ENCODE measurements at regions not wholly inside any gene's neighbourhood (a gene's known extent, or its start where the extent isn't known, plus 50 kb on each side); places are given as distances from the start of the nearest gene placed in this dataset.
"Not testable (repeated sequence)": the region's sequence is repeated elsewhere in the genome, so short reads cannot be mapped to it uniquely, and the experiment has no call there.

DNA sequence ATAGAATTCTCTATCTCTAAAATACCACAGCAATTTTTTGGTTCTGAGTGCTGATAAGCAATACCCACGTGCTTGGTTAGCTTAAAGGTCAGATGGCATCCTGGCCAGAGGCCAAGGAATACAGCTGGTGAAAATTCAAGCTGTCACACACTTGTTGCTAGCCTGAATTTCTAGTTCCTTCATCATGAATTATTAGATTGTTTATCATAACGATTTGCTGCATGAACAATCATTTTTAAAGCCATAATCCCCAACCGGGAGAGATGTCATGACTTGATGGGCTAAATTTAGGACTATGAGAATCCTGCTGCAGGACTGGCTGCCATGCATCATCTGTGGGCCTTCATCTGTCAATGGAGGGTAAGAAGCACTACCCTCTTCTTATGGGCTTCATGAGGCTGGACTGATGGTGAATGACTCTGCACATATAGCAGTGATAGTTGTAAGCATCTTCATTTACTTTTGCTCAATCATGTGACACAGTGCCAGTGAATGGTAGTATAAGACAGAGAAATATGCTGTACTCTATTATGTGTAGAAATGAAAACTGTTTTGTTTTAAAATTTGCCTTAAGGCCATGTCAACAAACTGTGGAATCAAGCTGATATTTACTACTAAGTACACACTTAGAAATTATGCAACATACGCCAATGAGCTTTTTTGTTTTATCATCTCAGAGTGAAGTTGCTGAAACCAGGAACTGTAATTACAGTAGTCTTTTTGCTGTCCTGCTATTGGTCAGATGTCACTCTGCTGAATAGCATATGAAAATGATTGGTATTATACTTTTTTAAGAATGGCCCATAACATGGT, 80.5 kb upstream of the RALGPS2 start:
- peak; percentile 91 for DNase-seq

DNA sequence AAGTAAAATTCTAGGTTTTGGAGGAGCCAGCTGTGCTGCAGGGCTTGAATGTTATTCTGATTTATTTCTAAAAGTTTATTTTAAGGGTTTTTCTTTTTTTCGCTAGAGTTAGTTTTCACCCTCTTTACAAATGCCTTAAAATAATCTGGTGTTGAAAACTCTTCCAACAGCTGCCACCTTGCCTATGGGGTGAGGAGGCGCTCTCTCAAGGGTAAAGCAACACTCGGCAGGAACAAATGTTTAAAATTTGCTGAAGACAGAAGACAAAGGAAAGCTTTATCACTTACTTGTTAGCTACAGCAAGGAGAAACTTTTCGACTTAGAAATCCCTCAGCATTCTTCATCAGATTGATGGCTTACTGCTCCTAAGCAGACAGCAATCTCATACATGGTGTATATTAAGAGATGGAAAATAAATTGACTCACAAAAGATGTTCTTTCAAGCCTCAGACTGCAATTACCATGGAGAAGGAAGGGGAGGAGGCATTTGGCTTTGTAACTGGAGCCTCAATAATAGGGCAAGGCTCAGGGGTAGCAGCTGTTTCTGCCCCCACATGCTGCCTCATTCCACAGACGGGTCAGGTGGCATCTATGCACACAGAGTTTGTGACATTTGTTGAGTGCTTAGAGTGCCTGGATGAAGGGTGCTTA, 79.8 kb upstream of the RALGPS2 start:
- DNase-seq, result peak; percentile 87

DNA sequence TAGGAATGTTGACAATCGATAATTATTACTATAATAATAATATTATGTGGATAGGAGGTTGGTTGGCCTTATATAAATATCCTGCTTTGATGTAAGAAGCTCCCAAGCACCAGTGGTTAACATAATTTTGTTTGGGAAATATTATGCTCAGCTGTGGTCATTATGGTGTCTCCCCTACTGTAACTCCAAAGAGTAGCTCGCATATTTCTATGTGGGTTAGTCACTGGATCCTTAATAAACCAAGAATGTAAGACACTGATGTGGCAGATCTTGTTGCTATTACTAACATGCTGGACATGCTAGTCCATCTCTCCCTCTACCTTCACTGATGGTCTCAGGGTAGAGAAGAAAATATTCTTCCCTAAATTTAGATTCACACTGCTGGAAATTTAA, 79.2 kb upstream of the RALGPS2 start:
- DNase-seq, result no peak

DNA sequence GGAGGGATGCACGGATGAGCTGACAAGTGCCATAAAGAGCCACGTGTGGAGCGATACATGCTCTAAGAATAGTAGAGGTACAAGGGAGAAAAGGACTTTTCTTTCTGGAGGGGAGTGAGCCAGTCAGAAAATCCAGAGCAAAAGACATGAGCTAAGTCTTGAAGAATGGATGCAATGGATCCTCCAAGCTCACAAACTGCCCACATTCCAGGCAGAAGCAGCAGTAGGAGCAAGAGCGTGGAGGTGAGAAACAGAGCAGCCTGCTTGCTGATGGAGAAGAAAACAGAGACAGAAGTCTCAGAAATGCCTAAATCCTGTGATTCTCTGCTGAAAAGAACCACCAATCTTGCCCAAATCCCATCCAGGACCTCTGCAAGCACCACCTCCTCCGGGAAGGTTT, 78.2 kb upstream of the RALGPS2 start:
- DNase-seq, result no peak

DNA sequence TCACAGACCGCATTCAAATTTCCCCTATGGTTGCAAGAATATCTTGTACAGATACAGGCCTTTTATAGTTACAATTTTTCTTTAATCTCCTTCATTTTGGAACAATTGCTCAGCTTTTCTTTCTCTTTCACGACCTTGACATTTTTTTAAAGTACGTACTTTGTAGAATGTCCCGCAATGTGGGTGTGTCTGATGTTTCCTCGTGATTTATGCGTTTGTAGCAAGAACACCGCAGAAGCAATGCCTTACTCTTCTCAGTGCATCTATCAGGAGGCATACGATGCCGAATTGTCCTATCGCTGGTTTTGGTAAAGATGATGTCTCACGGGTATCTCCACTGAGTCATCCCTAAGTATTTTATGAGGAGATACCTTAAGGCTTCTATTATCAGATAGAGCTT, 76.9 kb upstream of the RALGPS2 start:
- DNase-seq, result no peak

DNA sequence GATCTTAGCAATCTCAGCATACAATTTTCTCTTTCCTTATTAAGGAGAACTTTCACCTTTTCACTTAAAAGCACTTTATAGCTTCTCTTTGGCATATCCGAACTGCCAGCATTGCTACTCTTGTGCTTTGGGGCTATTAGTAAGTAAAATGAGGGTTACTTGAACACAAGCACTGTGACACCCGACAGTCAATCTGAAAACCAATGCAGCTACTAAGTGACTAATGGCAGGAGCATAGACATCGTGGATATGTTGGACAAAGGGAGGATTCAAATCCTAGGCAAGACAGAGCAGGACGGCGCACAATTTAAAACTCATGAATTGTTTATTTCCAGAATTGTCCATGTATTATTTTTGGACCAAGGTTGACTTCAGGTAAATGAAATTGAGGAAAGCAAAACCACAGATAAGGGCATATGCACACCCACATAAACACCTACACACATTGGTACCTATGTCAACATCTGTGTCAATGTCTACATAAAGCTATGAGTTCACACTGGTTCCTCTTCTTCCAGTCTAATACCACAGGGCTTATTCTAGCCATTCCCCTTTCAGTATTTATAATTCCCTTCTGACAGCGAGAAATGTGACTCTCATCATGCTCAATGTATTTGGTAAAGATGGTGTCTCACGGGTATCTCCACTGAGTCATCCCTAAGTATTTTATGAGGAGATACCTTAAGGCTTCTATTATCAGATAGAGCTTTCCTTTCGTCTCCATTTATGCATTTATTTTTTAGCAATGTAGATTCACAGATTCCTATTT, 75.3 kb upstream of the RALGPS2 start:
- DNase-seq, result no peak

DNA sequence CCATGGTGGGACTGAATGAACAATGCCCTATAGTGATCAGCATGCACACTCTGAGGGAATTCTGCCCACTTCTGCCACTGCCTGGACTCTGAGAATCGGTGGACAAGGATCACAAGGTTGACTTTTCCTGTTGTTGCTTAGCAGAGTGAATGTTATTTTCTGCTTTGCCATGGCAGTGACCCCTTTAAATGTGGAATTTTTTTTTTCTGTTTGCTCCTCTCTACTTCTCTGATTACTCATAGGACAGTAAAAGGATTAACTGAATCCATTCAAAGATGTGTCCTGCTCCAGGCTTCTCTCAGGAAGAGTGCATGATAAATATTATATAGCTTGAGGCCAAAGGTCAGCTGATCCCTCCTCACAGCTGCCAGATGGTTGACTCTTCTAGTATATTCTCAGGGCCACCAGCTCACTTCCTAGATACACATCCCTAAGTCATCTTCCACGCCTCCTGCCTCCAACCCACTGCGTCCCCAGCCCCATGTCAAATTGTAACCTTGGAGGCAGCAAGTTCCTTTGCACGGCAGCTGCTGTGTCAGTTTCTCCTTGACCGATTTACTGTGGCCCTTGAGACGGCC, 74.0 kb upstream of the RALGPS2 start:
- peak; percentile 97 for DNase-seq

DNA sequence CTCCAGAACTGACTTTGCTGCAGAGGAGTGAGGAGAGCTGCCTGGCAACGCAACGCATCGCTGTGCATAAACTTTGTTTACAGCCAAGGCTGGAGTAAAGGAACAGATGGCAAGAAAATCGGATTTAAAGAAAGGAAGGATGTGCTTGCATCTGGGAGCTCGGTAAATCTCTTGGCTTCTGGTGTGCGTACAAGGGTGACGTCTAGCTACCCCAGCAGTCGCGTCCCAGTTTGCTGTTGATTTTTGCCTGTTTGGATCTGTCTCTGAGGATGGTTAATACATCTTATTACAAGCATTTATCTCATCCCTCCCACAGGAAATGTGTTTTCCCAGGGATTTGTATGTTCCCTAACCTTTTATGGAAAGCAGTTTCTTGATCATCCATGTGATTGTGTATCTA, 73.3 kb upstream of the RALGPS2 start:
- peak; percentile 99 for DNase-seq

DNA sequence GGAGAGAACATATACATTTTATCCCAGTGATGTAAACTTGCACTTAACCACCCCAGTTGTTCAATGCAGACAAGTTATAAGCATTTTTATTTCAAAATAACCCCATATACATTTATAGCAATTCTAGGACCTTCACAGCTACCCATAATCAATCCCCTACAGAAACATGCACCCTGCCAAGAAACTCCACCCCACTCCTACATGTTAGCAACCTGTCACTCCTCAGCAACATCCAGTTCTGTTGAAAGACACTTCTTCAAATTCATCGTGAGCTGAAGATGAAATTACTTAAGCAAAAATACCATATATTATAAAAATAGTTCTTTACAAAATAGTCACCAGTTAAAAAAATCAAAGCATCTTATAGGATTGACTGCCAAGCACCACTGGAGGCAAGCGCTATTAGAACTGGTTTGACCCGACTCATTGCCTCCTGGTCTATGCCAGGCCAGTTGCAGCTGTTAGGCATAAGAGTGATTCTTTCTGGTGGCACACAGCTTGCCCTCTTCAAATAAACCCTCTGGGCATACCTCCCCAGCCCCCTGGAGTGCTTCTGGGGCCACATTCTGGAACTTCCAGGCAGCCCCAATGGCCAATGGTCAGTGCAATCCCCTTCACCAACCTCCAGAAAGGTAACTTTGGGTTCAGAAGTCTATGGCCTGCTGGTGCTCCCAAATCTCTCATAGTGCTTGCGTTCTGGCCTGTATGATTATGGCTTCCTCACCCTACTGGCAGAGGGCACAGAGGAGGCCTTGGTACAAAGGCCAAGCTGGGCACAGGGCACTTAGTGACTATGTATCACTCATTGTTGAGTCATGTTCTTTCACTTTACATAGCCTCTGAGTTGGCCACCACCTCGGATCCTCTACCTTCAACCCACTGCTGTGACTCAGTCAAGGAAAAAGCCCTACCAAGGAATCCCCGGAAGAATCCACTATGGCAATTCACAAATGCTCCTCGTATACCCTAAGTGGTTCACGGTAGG, 72.2 kb upstream of the RALGPS2 start:
- no peak for DNase-seq

DNA sequence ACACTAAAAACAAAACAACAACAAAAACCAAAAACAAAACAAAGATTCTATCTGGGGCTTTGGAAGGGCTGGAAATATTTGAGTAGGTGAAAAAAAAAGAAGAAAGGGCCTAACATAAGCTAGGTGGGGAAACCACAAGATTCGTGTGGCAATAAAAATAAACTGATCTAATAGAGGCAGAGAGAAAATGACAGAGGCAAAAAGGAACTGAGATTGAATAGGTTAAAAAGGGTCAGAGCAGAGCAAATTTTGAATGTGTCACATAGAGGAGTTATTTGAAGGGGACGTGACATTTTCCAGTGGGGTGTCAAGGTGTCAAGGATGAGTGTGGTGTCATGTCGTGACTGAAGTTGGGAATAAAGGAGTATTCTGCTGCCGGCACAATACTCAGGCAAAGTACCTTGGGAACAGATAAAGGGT, 65.2 kb upstream of the RALGPS2 start:
- no peak for DNase-seq

DNA sequence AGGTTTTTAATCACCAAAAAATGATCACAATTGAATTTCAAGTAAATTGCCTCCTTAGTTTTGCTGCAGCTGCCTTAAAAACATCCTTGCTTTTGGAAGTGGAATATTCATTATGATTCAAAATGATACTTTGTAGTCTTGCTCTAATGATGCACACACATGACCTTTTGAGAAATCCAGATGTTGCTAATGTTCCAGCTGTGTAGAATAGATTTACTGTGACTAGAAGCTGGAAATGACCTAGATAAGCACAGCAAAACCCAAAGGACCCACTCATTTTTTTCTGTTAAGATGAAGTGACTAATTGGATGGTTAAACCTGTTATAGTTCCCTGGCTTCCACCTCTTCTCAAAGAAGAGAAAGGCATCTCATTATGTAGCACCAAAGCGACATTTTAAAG, 64.6 kb upstream of the RALGPS2 start:
- no peak for DNase-seq

DNA sequence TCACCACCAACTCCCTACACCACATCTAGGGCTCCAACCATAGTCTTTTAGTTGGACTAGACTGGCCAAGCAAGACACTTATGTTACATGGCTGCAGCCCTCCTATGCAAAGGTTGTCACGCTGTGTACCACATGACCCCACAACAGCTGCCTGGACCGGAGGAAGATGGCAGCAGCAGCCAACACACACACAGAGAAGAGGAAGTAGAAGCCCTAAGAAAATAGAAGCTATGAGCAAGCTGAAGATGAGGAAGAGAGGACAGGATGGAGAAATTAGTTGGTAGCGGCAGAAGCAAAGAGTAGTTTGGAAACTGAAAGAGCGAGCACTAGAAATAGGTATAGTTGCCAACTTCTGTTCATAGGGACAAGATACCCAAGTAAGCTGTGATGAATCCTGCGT, 60.8 kb upstream of the RALGPS2 start:
- DNase-seq, result no peak

DNA sequence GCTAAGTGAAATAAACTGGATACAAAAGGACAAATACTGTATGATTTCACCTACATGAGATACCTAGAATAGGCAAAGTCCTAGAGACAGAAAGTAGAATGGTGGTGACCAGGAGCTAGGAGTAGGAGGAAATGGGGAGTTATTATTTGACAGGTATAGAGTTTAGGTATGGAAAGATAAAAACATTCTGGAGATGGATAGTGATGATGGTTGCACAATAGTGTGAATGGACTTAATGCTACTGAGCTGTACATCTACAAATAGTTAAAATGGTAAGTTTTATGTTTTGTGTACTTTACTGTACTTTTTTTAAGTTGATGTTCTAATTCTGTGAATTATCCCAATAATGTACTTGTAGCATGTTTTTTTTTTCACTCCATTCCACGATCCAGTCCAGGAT, 59.5 kb upstream of the RALGPS2 start:
- DNase-seq, result no peak

DNA sequence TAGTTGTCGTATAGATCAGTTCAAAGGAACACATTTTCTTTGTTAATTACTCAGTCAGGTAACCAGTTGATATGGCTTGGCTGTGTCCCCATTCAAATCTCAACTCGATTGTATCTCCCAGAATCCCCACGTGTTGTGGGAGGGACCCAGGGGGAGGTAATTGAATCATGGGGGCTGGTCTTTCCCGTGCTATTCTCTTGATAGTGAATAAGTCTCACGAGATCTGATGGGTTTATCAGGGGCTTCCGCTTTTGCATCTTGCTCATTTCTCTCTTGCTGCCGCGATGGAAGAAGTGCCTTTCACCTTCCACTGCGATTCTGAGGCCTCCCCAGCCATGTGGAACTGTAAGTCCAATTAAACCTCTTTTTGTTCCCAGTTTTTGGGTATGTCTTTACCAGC, 58.2 kb upstream of the RALGPS2 start:
- not testable (repeated sequence) for DNase-seq

DNA sequence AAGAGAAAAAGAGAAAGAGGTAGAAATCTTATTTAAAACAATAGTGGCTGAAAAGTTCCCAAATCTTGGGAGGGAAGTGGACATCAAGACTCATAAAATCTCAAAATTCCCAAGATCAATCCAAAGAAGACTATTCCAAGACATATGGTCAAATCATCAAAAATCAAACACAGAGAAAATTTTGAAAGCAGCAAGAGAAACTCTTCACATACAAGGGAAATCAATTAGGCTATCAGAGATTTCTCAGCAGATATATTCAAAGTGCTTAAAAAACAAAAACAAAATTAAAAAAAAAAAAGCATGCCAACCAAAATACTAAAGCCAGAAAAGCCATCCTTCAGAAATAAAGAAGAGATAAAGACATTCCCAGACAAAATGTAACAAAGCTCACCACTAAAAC, 52.6 kb upstream of the RALGPS2 start:
- no peak for DNase-seq

DNA sequence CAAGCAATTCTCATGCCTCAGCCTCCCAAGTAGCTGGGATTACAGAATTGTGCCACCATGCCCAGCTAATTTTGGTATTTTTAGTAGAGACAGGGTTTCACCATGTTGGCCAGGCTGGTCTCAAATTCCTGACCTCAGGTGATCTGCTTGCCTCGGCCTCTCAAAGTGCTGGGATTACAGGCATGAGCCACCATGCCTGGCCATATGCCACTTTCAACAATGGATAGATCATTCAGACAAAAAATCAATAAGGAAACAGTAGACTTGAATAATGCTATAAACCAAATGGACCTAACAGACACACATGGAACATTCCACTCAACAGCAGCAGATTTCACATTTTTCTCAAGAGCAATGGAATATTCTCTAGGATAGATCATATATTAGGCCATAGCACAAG, 50.5 kb upstream of the RALGPS2 start:
- DNase-seq, result not testable (repeated sequence)
